ENCODE measurements at regions not wholly inside any gene's neighbourhood (a gene's known extent, or its start where the extent isn't known, plus 50 kb on each side); places are given as distances from the start of the nearest gene placed in this dataset.

DNA sequence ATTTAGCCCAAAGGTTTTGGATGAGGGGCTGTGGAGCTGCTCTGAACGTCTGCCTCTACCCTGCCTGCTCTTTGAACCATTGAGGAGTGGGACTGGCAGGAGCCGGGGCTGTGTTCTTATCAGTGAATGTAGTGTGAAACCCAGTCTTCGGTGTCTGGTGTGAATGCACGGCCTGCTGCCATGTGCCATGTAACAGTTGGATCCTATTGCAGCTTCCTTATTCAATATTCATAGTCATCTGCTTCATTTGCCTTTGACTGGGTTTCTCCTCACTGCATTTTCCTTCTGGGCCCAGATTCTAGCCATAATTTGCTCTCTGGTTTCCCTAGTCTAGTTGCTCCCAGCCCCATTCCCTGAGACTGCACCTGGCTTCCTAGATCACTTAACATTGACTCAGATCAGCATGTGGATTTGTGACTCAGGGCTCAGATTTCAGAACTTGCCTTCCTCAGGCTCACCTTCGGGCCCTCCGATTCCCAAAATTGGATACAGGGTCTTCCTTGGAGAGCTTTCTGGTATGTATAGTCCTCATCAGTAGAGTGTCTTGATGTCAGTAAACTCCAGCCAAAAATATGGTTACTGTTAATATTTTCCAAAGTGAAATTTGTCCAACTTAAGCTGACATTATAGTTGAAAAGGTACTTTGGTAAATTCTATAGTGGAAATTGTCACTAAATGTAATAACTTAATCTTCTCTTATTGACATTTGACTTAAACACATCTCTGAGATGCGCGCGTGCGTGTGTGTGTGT, 94.0 kb upstream of the DDIT4L start:
- DNase-seq = no peak

DNA sequence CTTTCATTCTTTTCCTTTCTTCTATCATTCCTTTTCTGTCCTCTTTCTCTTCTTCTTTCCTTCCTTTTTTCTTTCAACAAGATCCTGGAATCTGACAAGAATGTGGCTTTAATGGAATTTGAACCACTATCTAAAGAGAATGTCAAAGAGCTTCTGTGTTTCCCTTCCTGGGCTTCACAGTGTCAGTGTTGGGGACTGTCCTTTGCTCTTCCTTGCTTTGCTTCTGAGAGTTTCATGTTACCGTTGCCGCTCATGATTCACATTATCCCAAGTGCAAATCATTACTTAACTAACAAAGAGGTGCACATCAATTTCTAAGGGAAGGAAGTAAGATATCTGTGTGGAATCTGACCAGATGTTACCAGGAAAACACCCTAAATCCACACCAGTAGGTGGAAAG, 90.5 kb upstream of the DDIT4L start:
- DNase-seq = no peak

DNA sequence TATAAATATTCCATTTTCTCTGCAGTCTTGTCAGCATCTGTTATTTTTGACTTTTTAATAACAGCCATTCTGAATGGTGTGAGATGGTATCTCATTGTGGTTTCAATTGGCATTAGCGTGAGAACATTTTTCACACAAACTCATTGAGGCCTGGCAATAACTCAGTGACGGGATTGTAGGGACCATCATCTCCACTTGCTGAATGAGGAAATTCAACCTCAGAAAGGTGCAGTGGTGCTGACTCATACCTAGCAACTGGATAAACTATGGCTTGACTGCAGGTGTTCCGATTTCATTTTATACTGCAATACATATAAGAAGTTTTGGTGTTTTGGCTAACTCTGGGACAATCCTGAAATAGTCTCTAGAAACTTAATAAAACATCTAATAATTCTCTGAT, 88.3 kb upstream of the DDIT4L start:
- DNase-seq = no peak

DNA sequence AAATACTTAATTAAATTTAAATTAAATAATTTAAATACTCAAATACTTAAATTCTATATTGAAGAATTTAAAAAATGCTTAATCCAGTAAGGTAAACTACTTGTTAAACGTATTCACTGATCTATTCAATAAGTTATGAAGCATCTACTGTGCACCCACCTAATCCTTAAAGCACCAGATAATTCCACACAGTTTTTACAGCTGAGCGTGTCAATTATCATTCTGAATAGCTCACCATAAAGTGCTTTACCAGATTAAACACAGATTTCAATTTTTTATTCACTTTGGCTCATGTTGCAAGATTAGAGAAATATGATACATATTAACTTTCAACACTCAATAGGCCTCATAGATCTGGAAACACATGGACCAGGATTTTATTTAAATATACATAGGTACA, 79.2 kb upstream of the DDIT4L start:
- DNase-seq = no peak

DNA sequence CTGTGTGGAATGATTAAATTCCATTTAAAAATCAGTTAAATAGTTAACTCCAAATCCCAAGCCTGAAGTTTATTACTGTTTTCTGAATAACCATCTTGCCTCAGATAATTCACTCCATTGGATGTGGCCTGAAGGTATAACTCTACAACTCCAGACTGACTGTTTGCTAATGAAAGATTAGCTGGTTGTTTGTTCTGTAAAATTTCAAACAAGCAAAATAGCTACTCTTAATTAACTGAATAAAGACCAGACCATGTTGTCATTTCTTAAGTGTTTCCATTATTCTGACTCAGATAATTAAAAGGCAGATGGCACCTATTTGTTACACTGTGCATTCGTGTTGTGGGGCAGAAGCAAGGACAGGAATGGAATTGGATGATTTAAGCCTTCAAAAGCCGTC, 78.5 kb upstream of the DDIT4L start:
- DNase-seq = no peak

DNA sequence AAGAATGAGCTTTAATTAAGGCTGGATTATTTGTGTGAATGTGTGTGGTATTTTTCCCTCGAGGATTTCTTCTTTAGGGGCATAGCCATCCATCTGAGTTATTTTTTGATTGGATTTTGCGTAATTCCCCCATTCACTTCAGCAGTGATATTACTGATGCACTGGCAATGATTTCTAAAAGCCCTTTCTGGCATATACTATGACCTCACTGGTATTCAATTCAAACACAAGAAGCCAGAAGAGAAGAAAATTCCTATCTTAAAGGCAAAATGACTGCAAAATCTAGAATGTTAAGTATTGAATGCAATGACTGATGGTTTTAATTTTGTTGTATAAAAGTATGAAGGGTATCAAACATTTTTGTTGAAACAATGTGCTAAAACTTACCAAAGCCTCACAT, 71.1 kb upstream of the DDIT4L start:
- DNase-seq = no peak

DNA sequence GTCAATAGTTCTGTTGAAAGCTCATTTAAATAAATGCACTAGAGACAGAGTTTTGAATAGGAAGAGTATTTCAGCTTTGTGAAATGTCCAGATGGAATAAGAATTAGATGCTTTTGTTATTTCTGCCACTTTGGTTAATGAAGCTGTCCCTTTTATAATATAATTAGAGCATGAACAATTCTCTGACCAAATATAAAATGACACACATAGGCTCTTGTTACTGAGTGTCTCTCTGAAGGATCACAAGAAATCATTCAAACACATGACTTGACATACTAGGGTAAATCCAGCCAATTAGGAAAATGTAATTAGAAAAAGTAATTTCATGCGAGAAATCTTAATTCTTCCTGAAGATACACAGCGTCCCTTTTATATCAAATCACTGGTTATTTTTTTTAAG, 68.4 kb upstream of the DDIT4L start:
- no peak for DNase-seq

DNA sequence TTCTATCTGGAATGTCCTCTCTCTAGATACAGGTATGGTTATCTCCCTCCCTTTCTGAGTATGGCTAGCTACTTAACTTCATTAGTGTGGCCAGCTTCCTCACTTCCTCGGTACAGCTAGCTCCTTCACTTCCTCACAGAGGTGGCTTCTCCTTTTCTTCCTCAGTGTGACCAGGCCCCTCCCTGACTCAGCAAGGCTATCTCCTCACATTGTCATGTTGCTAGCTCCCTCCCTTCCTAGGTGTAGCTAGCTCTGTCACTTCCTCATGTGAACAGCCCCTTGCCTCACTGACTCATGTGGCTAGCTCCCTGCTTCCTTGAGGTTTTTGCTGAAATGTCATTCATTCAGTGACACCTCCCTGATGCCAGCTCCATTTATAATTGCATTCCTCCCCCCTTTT, 67.3 kb upstream of the DDIT4L start:
- no peak for DNase-seq

DNA sequence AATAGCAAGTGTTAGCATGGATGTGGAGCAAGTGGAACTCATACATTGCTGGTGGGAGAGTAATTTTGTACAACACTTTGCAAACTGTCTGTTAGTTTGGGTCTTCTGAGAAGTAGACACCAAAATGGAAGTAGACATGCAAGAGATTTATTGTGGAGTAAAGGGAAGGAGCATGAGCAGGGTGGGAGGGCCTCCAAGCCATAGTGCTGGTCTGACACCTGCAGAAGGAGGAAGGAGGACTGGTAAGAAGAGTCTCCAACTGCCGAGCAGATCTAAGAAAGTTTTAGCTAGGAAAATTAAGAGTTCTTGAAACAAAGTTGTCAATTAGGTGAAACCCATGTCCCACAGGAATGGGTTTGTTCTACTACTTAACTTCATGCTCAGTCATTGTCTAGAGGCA, 64.0 kb upstream of the DDIT4L start:
- DNase-seq = no peak

DNA sequence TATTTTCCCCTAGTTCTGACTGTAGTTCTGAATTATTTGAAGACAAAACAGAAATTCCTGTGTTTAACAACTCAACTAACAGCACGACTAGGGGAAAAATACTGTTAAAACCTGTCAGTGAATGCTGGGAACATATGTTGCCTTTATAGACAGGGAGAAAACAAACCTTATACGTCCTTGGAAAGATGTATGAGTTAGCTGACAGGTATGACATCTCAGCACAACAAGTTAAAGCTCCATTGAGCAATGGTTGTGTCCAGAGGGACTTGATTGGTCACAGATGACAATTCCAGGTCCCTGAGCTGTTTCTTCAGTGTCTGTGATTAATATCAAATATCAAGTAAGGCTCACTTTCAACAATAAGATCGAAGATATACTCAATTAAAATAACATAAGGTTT, 58.2 kb upstream of the DDIT4L start:
- no peak for DNase-seq

DNA sequence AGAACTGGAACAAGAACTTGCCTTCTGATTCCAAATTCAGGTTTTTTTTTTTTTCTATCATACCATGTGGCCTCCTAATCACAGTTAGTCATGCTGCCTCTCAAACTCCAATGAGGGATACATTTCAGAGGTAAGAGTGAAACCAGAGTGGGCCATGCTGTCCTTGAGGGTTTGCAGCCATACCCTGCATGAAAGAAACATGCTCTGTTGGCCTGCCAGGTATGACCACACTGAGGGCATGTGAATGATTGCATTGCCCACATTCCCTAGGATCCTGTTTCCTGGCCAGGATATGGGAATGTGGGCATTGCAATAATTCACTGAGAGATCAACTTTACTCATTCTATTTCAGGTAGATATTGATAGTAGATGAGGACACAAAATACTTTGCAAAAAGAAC, 56.4 kb upstream of the DDIT4L start:
- DNase-seq = no peak

DNA sequence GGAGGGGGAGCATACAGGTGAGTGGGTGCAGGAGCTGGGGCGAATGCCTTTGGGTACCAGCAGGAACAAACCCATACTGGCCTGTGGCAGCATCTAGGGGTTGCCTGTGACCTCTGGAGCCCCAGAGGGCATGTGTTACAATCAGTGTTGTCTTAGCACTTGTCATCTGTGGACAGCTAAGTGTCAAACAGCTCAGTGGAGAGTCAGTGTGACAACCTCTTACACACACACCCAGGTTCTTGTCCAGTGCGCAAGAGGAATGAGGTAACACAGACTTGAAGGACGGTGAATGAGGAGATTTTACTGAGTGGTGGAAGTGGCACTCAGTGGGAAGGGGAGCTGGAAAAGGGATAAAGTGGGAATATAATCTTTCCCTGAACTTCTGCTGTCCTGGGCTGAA, 54.1 kb upstream of the DDIT4L start:
- no peak for DNase-seq

Measured in hippocampal formation (tissue), 2 donors.